ENCODE measurements at regions not wholly inside any gene's neighbourhood (a gene's known extent, or its start where the extent isn't known, plus 50 kb on each side); places are given as distances from the start of the nearest gene placed in this dataset.

- no peaks in the 10 kb centered on the region for H3K4me1 ChIP-seq (replicated peaks in 1 of 4; ENCODE audit: control insufficient read depth in 3 of 4, insufficient read depth in 4 of 4, low read length in 3 of 4)
- H3K27ac ChIP-seq (ENCODE audit: low read depth, low read length): no peak overlapping the region
- no peak overlapping the region for H3K23ac ChIP-seq (ENCODE audit: insufficient read length)
- no peak overlapping the region for H2BK5ac ChIP-seq (ENCODE audit: low read depth, low read length)
- no peaks in the 10 kb centered on the region for H3K79me2 ChIP-seq (ENCODE audit: control insufficient read depth in 1 of 2, insufficient read depth in 2 of 2, low read length in 2 of 2)
- H2BK15ac ChIP-seq (ENCODE audit: low read length): no peak overlapping the region
- no peaks in the 10 kb centered on the region for H3K27me3 ChIP-seq (replicated peaks in 1 of 4; ENCODE audit: control insufficient read depth in 3 of 4, extremely low read depth in 1 of 4, insufficient read depth in 3 of 4, low read length in 3 of 4)
- no peak overlapping the region for H2AFZ ChIP-seq (ENCODE audit: low read length)
- H2BK120ac ChIP-seq (replicated peaks; ENCODE audit: low read depth, low read length): no peak overlapping the region
- H4K5ac ChIP-seq (ENCODE audit: insufficient read length, low read depth, low read length): no peak overlapping the region
- H4K8ac ChIP-seq (ENCODE audit: extremely low read depth, insufficient read depth, low read length): no peak overlapping the region
- ChIA-PET POLR2A (ENCODE audit: partially characterized antibody) (no interaction called here), CTCF (ENCODE audit: partially characterized antibody) (no interaction called here)
- peaks cover 5 to 8% of the 10 kb centered on the region in 2 experiments; a peak in 2 of 4 replicates for H3K9me3 ChIP-seq (ENCODE audit: insufficient read depth in 2 of 2, low read depth in 1 of 2, low read length in 1 of 2)
- no peak overlapping the region for H3K4me3 ChIP-seq (ENCODE audit: extremely low read depth in 1 of 4, insufficient read depth in 2 of 4, low read depth in 3 of 4, low read length in 4 of 4)
- no peak overlapping the region for H3K18ac ChIP-seq (ENCODE audit: extremely low read depth, low read length)
- FAIRE-seq: no peak
- H4K20me1 ChIP-seq (replicated peaks in 1 of 2; ENCODE audit: control insufficient read depth in 1 of 2, insufficient read depth in 2 of 2, low read length in 2 of 2): no peaks in the 10 kb centered on the region
- no peaks in the 10 kb centered on the region for H3K79me1 ChIP-seq (ENCODE audit: low read depth, low read length)
- no peak overlapping the region for H2AK5ac ChIP-seq (ENCODE audit: low read depth, low read length)
- no peak overlapping the region for H3K56ac ChIP-seq (replicated peaks; ENCODE audit: insufficient read length, low read depth, low read length)
- H3K14ac ChIP-seq (ENCODE audit: insufficient read length): no peak overlapping the region
- no peaks in the 10 kb centered on the region for H3K36me3 ChIP-seq (ENCODE audit: control insufficient read depth in 2 of 4, insufficient read depth in 4 of 4, low read length in 3 of 4)
- H3K9ac ChIP-seq (replicated peaks in 1 of 4; ENCODE audit: extremely low read depth in 1 of 4, low read depth in 3 of 4, low read length in 3 of 4): no peak overlapping the region
- H3K23me2 ChIP-seq (ENCODE audit: low read depth, low read length): no peaks in the 10 kb centered on the region
- no peak overlapping the region for H3K4me2 ChIP-seq (ENCODE audit: insufficient read depth in 1 of 2, low read depth in 2 of 2, low read length in 2 of 2)
- no peak for DNase-seq (ENCODE audit: low read depth in 1 of 2, low spot score in 2 of 2)
- no peak overlapping the region for H2BK12ac ChIP-seq (ENCODE audit: low read depth, low read length)
- WGBS, 2 experiments (ENCODE audit: extremely low coverage in 1 of 2, insufficient coverage in 1 of 2, insufficient read length in 1 of 2, insufficient replicate concordance in 2 of 2, low coverage in 1 of 2, low lambda C conversion rate in 2 of 2, missing lambda C conversion rate in 1 of 2): 100% methylated on average over 2 of the region's 2 CpGs; no CpG with 5 or more reads in 1 of the 2 experiments
- no peak overlapping the region for H4K91ac ChIP-seq (replicated peaks; ENCODE audit: insufficient read length, low read length)
- no peak overlapping the region for H2BK20ac ChIP-seq (ENCODE audit: low read length)
- no peak overlapping the region for H3K4ac ChIP-seq (replicated peaks; ENCODE audit: insufficient read length, low read depth, low read length)
- TF ChIP-seq SIRT6 (IDR thresholded peaks at IDR 0.05; ENCODE audit: low read length): no peak
- no peak for TF ChIP-seq POU5F1 (IDR thresholded peaks at IDR 0.05; ENCODE audit: low read depth, low read length)
- no peak for TF ChIP-seq EGR1 (IDR thresholded peaks at IDR 0.05; ENCODE audit: borderline replicate concordance, low read depth, low read length)
- no peak for TF ChIP-seq CHD1 (IDR thresholded peaks at IDR 0.05; ENCODE audit: low read depth, low read length)
- no peak for TF ChIP-seq ZNF274 (IDR thresholded peaks at IDR 0.05; ENCODE audit: borderline replicate concordance, extremely low read depth, low read length)
- no peak for TF ChIP-seq CHD2 (IDR thresholded peaks at IDR 0.05; ENCODE audit: low read length)
- TF ChIP-seq, protein P1, sequence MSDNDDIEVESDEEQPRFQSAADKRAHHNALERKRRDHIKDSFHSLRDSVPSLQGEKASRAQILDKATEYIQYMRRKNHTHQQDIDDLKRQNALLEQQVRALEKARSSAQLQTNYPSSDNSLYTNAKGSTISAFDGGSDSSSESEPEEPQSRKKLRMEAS (IDR thresholded peaks at IDR 0.05): no peak
- no peak for TF ChIP-seq RFX5 (IDR thresholded peaks at IDR 0.05; ENCODE audit: borderline replicate concordance, low read depth, low read length)
- no peak for TF ChIP-seq BCL11A (IDR thresholded peaks at IDR 0.05; ENCODE audit: low read depth in 2 of 2, low read length in 2 of 2)
- TF ChIP-seq E2F6 (IDR thresholded peaks at IDR 0.05): no peak
- TF ChIP-seq SIN3A (conservative IDR thresholded peaks at IDR 0.05 in 1 of 2, IDR thresholded peaks at IDR 0.05 in 1 of 2; ENCODE audit: low read depth in 1 of 2, low read length in 2 of 2): no peak
- TF ChIP-seq CTBP2 (IDR thresholded peaks at IDR 0.05; ENCODE audit: borderline replicate concordance, insufficient read depth, insufficient read length, low read length): no peak
- no peak for TF ChIP-seq ASH2L (IDR thresholded peaks at IDR 0.05; ENCODE audit: low read length)
- no peak for TF ChIP-seq HDAC6 (IDR thresholded peaks at IDR 0.05; ENCODE audit: low read depth, low read length)
- no peak for TF ChIP-seq JUND (IDR thresholded peaks at IDR 0.05; ENCODE audit: low read length)
Observed at GRCh38 chr3:95508124-95508523, 1306.3 kb upstream of the EPHA6 start.

Measured in H1 (cell line).